HG03060 (cell line): ENCODE measurements at regions not wholly inside any gene's neighbourhood (a gene's known extent, or its start where the extent isn't known, plus 50 kb on each side); places are given as distances from the start of the nearest gene placed in this dataset.

Experiments used
- ATAC-seq: cut with Tn5 transposase; IDR thresholded peaks from one replicate; pipeline ENCODE4 v1.9.1; 2021; ENCODE audit warnings: low read depth, moderate number of reproducible peaks; ENCODE audit not compliant: unreplicated experiment

DNA sequence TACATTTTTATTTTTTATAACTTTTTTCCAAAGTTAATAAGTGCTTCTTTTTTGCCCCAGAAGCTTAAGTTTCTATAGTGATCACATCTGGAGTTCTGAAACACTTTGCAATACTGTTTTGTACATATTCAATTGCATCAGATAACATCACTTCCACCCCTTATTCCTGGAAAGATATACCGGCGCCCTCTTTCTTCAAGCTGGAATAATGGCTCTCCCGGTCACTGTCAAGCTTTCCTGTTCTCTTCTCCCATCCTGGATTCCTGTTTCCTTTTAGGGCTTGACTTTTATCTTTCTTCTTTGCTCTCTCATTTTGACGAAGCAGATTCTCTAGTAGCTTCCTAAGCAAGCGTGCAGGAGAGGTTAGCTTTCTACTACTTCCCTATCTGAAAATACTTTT, 1866.8 kb downstream of the MRPL39 start:
- no peak for ATAC-seq

- no peak for ATAC-seq
Measured at GRCh38 chr21:23732776-23733175, 1874.5 kb downstream of the MRPL39 start.

GRCh38 chr21:23729331-23729730, 1878.0 kb downstream of the MRPL39 start:
- no peak for ATAC-seq

- no peak for ATAC-seq
Measured at GRCh38 chr21:23725576-23725975, 1881.7 kb downstream of the MRPL39 start.

GRCh38 chr21:23718446-23719285, 1888.6 kb downstream of the MRPL39 start:
- no peak for ATAC-seq

DNA sequence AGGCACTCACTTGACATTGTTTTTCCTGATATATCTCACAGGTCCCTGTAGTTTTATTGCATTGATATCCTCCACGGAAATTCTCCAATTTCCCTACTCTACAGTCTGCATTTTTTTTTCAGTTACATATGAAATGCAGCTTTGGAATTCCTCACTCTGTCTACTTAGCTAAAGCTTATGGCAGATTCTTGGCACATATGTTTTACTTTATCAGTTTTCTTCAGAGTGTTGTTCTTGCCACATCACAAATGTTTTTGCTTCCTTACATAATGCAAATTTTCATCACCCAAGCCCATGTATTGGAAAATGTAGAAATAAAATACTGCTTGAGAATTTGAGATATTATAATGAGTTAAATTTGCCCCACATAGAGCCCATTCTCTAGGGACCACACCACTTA, 1895.1 kb downstream of the MRPL39 start:
- ATAC-seq, result no peak

- ATAC-seq, result no peak
Measured at GRCh38 chr21:23706431-23706830, 1900.8 kb downstream of the MRPL39 start.

- ATAC-seq, result no peak
Measured at GRCh38 chr21:23699402-23699801, 1907.9 kb downstream of the MRPL39 start.

DNA sequence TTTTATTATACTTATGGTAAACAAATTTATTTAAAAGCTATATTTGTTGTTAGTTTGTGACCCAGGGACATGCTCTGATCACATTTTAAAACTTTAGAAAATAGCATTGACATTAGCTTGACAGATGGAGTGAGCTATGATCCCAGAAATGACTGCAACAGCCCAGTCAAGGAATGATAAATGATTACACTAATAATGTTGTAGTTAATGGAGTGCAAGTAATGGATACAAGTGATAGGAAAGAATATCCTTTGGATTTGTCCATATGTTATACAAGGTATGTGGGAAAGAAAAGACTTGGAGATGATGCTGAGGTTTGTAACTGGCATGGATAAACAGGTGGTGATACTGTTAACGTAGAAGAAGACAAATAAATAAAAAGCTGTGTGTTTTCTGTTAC, 1908.7 kb downstream of the MRPL39 start:
- ATAC-seq, result no peak

- ATAC-seq, result no peak
Measured at GRCh38 chr21:23695443-23695842, 1911.8 kb downstream of the MRPL39 start.

GRCh38 chr21:23694390-23694789, 1912.9 kb downstream of the MRPL39 start:
- ATAC-seq, result no peak

DNA sequence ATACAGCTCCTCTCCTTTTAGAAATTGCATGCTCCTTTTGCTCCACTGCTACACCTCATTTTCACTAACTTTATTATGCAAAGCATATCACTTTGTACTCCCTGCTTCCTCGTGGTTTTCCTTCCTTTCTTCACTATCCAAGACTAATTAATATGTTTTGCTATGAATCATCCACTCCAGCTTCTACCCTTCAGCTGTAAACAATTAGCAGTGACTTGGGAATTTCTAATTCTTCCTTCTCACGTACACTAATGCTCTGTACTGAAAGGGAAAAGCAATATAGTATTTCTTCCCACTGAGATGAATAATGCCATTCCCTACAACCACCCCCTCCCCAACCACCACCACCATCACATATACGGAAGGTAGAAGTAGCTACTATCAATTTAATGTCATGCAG, 1917.0 kb downstream of the MRPL39 start:
- no peak for ATAC-seq

DNA sequence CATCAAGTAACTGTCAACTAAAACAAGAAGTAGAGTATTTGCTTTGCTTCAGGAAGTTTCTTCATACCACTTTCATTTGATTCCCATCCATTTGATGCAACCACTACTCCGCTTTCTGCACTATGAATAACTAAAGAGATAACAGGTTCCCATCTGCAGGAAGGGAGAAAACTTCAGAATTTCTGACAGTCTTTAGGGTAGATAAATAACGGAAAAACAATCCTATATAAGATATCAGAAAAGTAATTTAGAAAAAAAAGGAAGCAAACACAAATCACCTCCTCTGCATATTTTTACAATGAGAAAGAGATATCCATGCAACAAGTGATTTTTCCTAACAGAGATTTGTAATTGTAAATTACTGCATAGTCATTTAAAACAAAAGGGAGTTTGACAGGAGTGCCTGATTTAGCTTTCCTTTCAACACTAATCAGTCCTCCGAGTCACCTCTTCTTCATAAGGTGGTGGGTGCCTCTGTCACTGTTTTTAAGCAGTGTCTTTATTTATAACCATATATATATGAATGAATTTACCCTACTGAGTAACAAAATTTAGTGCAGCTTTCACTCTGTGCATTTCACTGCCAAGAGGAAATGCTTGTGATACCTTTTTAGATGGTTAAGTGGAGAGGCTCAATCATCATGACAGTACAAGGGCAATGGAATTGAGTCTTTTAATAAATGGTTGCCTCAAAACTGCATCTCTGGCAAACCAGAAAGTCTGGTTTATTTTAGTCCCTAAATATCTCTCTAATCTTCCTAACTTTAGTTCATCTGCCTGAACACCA, 1920.4 kb downstream of the MRPL39 start:
- ATAC-seq, result no peak

DNA sequence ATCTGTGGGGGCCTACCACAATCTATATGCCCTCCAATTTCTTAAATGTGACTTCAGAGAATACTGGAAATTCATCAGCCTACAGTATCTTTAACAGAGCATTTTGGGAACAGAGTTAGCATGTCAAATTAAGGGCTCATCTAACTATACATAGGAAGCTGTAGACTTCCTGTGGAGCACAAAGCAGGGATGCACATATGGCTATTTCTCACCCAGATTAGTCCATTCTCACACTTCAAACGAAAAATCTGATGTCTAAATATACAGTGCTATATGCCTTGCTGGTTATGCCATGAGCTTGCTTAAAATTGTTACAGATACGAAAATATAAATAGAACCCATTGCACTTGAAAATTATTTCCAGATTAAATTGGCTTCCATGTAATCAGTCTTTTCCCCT, 1922.8 kb downstream of the MRPL39 start:
- no peak for ATAC-seq

- no peak for ATAC-seq
Measured at GRCh38 chr21:23664193-23664694, 1943.0 kb downstream of the MRPL39 start.

DNA sequence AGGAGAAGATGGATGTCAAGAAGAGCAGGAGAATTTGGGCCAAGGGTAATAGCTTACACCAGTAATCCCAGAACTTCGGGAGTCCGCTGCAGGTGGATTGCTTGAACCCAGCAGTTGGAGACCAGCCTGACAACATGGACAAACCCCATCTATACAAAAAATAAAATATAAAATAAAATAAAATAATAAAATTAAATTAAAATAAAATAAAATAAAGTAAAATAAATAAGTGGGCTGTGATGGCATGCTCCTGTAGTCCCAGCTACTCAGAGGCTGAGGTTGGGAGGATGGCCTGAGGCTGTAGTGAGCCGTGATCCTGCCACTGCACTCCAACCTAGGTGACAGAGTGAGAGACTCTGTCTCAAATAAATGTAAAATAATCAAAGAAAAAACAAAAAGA, 1946.7 kb downstream of the MRPL39 start:
- no peak for ATAC-seq

- ATAC-seq, result no peak
Measured at GRCh38 chr21:23644768-23645167, 1962.5 kb downstream of the MRPL39 start.

GRCh38 chr21:23639721-23640120, 1967.6 kb downstream of the MRPL39 start:
- no peak for ATAC-seq

GRCh38 chr21:23638131-23638695, 1969.1 kb downstream of the MRPL39 start:
- ATAC-seq, result no peak

DNA sequence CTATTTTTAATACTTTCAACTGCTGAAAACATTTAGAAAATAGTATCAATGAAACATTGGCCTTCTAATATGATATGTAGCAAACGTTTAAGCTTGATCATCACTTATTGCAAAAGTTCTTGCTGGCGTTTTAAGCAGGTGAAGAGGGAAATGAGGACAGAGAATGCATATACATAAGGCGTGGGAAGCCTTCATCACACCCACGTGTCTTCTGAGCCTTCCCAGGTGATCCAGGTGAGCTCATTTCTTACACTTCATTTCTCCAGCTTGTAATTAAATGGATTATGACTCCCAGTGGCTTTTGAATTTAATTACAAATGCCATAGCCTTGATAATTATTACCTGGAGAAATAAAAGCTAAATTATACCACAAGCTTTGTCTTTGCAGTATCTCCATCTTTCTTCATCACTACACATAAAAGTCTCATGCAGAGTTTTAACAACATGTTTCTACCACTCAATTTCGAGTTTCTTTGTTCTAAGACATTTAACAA, 1973.8 kb downstream of the MRPL39 start:
- ATAC-seq, result no peak

GRCh38 chr21:23624281-23624680, 1983.0 kb downstream of the MRPL39 start:
- no peak for ATAC-seq
